ENCODE measurements at regions not wholly inside any gene's neighbourhood (a gene's known extent, or its start where the extent isn't known, plus 50 kb on each side); places are given as distances from the start of the nearest gene placed in this dataset.

DNA sequence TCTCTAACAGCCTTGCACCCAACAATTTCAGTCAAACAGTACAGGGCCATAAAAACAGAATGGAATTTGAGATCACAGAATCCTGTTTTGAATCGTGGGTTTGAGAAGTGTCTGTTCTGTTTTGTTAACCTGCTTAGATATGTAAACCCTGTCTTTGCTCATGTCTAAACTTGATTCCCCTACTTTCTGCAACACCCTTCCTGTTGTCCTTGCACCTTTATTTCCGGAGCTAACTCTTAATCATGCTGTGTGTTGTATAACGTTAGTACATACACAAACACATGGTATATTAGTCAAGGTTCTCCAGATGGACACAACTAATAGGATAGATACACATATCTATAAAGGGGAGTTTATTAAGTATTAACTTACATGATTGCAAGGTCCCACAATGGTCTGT, 2229.2 kb upstream of the C9orf72 start:
- no TSS peak for BruUV-seq (replicated peaks)
- ATAC-seq (ENCODE audit: low read depth) (no peak), DNase-seq (no peak)
- Histone ChIP-seq H4K20me1 (ENCODE audit: insufficient read depth, low read length) (no peaks in the 10 kb centered on the region), H2BK15ac (ENCODE audit: low read depth, low read length) (no peak overlapping the region), H3K27me3 (ENCODE audit: control insufficient read depth, insufficient read depth, low read length) (no peaks in the 10 kb centered on the region), H4K5ac (ENCODE audit: low read depth, low read length) (no peak overlapping the region), H3K27ac (ENCODE audit: insufficient read depth, low read length) (no peak overlapping the region), H3K9me3 (ENCODE audit: control insufficient read depth, insufficient read depth, low read length) (0 out of 2 replicates have a peak, but pooled peaks cover 4% of the 10 kb centered on the region), H3K4me3 (ENCODE audit: insufficient read depth, low read depth, low read length) (no peak overlapping the region), H3K9ac (ENCODE audit: low read depth, low read length) (no peak overlapping the region), H3K4ac (ENCODE audit: low read depth, low read length) (no peak overlapping the region), H2AFZ (replicated peaks; ENCODE audit: low read length, poor library complexity) (no peak overlapping the region), H3K23ac (ENCODE audit: low read depth, low read length) (no peak overlapping the region), H4K8ac (ENCODE audit: low read depth in 2 of 2, low read length in 2 of 2) (no peak overlapping the region), H2AK9ac (replicated peaks; ENCODE audit: low read depth, low read length, poor library complexity) (no peak overlapping the region), H3K18ac (ENCODE audit: low read depth, low read length) (no peak overlapping the region), H3K56ac (ENCODE audit: extremely low read depth, insufficient read depth, low read length) (no peak overlapping the region), H3K9me1 (ENCODE audit: insufficient read depth, low read length) (no peaks in the 10 kb centered on the region), H2BK120ac (ENCODE audit: low read depth, low read length) (no peak overlapping the region), H2AK5ac (ENCODE audit: low read depth, low read length) (no peak overlapping the region), H3K4me2 (ENCODE audit: low read depth, low read length) (no peak overlapping the region), H2BK20ac (ENCODE audit: low read depth, low read length) (no peak overlapping the region), H3K14ac (replicated peaks; ENCODE audit: low read depth, low read length) (no peak overlapping the region), H3K36me3 (ENCODE audit: control insufficient read depth, insufficient read depth, low read length) (no peaks in the 10 kb centered on the region), H3K4me1 (ENCODE audit: control insufficient read depth, insufficient read depth, low read length) (no peaks in the 10 kb centered on the region), H2BK5ac (ENCODE audit: low read depth, low read length, poor library complexity, severe bottlenecking) (no peak overlapping the region), H4K91ac (ENCODE audit: insufficient read depth, low read depth, low read length) (no peak overlapping the region), H3K79me1 (ENCODE audit: low read depth in 1 of 2, low read length in 2 of 2) (no peaks in the 10 kb centered on the region)
- dilution Hi-C loops (cut with HindIII; ENCODE audit: low sequenced_read_pairs, unreplicated experiment) (no loop called here), in situ Hi-C loops (cut with MboI; ENCODE audit: low sequenced_read_pairs) (no loop called here), intact Hi-C loops (cut with micrococcal nuclease) (no loop called here)
- ChIA-PET CTCF (no interaction called here), POLR2A (ENCODE audit: unreplicated experiment) (no interaction called here)
- TF ChIP-seq FOS (IDR thresholded peaks at IDR 0.05; ENCODE audit: low read depth, low read length), result no peak
- TF ChIP-seq NFE2L2 (IDR thresholded peaks at IDR 0.05; ENCODE audit: low read depth, low read length), result no peak
- no peak for TF ChIP-seq RFX5 (IDR thresholded peaks at IDR 0.05; ENCODE audit: low read depth, low read length)
- no peak for TF ChIP-seq MXI1 (IDR thresholded peaks at IDR 0.05; ENCODE audit: borderline replicate concordance, low read depth, low read length)
- TF ChIP-seq, protein P1, sequence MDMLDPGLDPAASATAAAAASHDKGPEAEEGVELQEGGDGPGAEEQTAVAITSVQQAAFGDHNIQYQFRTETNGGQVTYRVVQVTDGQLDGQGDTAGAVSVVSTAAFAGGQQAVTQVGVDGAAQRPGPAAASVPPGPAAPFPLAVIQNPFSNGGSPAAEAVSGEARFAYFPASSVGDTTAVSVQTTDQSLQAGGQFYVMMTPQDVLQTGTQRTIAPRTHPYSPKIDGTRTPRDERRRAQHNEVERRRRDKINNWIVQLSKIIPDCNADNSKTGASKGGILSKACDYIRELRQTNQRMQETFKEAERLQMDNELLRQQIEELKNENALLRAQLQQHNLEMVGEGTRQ (IDR thresholded peaks at IDR 0.05; ENCODE audit: low read depth, low read length), result no peak
- TF ChIP-seq, protein P2, sequence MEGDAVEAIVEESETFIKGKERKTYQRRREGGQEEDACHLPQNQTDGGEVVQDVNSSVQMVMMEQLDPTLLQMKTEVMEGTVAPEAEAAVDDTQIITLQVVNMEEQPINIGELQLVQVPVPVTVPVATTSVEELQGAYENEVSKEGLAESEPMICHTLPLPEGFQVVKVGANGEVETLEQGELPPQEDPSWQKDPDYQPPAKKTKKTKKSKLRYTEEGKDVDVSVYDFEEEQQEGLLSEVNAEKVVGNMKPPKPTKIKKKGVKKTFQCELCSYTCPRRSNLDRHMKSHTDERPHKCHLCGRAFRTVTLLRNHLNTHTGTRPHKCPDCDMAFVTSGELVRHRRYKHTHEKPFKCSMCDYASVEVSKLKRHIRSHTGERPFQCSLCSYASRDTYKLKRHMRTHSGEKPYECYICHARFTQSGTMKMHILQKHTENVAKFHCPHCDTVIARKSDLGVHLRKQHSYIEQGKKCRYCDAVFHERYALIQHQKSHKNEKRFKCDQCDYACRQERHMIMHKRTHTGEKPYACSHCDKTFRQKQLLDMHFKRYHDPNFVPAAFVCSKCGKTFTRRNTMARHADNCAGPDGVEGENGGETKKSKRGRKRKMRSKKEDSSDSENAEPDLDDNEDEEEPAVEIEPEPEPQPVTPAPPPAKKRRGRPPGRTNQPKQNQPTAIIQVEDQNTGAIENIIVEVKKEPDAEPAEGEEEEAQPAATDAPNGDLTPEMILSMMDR (conservative IDR thresholded peaks at IDR 0.05; ENCODE audit: low read depth, low read length), result no peak
- TF ChIP-seq CEBPB (IDR thresholded peaks at IDR 0.05; ENCODE audit: low read depth, low read length), result no peak
- TF ChIP-seq POLR2A (IDR thresholded peaks at IDR 0.05; ENCODE audit: low read depth, low read length), result no peak
- no peak for TF ChIP-seq MAZ (IDR thresholded peaks at IDR 0.05; ENCODE audit: borderline replicate concordance, low read depth, low read length)
- no peak for TF ChIP-seq RCOR1 (IDR thresholded peaks at IDR 0.05; ENCODE audit: insufficient replicate concordance, low read length)
- TF ChIP-seq, protein P3, sequence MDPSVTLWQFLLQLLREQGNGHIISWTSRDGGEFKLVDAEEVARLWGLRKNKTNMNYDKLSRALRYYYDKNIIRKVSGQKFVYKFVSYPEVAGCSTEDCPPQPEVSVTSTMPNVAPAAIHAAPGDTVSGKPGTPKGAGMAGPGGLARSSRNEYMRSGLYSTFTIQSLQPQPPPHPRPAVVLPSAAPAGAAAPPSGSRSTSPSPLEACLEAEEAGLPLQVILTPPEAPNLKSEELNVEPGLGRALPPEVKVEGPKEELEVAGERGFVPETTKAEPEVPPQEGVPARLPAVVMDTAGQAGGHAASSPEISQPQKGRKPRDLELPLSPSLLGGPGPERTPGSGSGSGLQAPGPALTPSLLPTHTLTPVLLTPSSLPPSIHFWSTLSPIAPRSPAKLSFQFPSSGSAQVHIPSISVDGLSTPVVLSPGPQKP (IDR thresholded peaks at IDR 0.05; ENCODE audit: borderline replicate concordance, low read depth, low read length), result no peak
- no peak for TF ChIP-seq SMC3 (IDR thresholded peaks at IDR 0.05; ENCODE audit: low read depth, low read length)
- no peak for TF ChIP-seq RAD21 (IDR thresholded peaks at IDR 0.05; ENCODE audit: low read length)
- no peak for TF ChIP-seq CHD1 (IDR thresholded peaks at IDR 0.05; ENCODE audit: low read depth, low read length)
- TF ChIP-seq MAFK (IDR thresholded peaks at IDR 0.05; ENCODE audit: low read depth, low read length), result no peak
- no peak for TF ChIP-seq BHLHE40 (IDR thresholded peaks at IDR 0.05; ENCODE audit: low read depth, low read length)
- no CpG with 5 or more reads among the region's 3 CpGs for WGBS, 2 experiments (ENCODE audit: extremely low coverage in 2 of 2, insufficient read length in 1 of 2)
